Panc1 (cell line): ENCODE measurements at regions not wholly inside any gene's neighbourhood (a gene's known extent, or its start where the extent isn't known, plus 50 kb on each side); places are given as distances from the start of the nearest gene placed in this dataset.

ENCODE experiments used
- POLR2AphosphoS5 ChIP-seq: IDR thresholded peaks from 2 replicates; pipeline ENCODE4 v1.6.1; 2012; ENCODE audit warnings: mild to moderate bottlenecking, low read depth, low read length, moderate library complexity
- SIN3A ChIP-seq: IDR thresholded peaks from 2 replicates; pipeline ENCODE4 v1.6.1; 2012; ENCODE audit warnings: low read depth, mild to moderate bottlenecking, low read length, moderate library complexity, borderline replicate concordance; ENCODE audit not compliant: insufficient read depth
- TCF7L2 ChIP-seq: IDR thresholded peaks from 2 replicates; pipeline ENCODE4 v1.6.1; 2011; ENCODE audit warnings: mild to moderate bottlenecking, low read depth, low read length, inconsistent platforms
- TF ChIP-seq, protein P1 (sequence below): fragments of 450-650 bp; IDR thresholded peaks from 2 replicates; pipeline ENCODE4 v1.5.1; 2017; ENCODE audit warnings: mild to moderate bottlenecking
- TF ChIP-seq, protein P2 (sequence below), 2 experiments: IDR thresholded peaks; 2 replicates each; pipeline ENCODE4 v1.6.1; 2011 to 2012; ENCODE audit warnings: low read depth in 2 of 2, control low read depth in 1 of 2, low read length in 1 of 2, mild to moderate bottlenecking in 1 of 2, moderate library complexity in 1 of 2; ENCODE audit not compliant: insufficient read depth in 1 of 2

DNA sequence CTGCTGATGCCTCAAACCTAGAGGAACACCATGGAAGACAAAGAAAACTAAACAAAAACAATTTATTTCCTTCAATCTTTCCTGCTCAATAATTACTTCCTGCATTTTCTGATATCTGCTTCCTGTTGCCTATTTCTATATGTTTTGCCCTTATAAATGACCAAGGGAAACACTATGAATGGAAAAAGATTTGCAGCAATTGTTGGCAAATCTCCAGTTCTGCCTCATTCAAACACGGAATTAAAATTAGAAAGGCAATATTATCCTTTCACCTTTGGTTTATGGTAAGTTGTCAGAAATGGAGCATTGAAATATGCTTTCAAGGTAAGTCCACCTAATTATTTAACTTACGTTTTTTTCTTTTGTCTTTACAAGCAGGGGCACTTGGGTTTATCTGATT is 552.2 kb upstream of the ANKRD30A start:
- TF ChIP-seq, protein P1, sequence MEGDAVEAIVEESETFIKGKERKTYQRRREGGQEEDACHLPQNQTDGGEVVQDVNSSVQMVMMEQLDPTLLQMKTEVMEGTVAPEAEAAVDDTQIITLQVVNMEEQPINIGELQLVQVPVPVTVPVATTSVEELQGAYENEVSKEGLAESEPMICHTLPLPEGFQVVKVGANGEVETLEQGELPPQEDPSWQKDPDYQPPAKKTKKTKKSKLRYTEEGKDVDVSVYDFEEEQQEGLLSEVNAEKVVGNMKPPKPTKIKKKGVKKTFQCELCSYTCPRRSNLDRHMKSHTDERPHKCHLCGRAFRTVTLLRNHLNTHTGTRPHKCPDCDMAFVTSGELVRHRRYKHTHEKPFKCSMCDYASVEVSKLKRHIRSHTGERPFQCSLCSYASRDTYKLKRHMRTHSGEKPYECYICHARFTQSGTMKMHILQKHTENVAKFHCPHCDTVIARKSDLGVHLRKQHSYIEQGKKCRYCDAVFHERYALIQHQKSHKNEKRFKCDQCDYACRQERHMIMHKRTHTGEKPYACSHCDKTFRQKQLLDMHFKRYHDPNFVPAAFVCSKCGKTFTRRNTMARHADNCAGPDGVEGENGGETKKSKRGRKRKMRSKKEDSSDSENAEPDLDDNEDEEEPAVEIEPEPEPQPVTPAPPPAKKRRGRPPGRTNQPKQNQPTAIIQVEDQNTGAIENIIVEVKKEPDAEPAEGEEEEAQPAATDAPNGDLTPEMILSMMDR: no peak
- TF ChIP-seq POLR2AphosphoS5: no peak
- TF ChIP-seq, protein P2, sequence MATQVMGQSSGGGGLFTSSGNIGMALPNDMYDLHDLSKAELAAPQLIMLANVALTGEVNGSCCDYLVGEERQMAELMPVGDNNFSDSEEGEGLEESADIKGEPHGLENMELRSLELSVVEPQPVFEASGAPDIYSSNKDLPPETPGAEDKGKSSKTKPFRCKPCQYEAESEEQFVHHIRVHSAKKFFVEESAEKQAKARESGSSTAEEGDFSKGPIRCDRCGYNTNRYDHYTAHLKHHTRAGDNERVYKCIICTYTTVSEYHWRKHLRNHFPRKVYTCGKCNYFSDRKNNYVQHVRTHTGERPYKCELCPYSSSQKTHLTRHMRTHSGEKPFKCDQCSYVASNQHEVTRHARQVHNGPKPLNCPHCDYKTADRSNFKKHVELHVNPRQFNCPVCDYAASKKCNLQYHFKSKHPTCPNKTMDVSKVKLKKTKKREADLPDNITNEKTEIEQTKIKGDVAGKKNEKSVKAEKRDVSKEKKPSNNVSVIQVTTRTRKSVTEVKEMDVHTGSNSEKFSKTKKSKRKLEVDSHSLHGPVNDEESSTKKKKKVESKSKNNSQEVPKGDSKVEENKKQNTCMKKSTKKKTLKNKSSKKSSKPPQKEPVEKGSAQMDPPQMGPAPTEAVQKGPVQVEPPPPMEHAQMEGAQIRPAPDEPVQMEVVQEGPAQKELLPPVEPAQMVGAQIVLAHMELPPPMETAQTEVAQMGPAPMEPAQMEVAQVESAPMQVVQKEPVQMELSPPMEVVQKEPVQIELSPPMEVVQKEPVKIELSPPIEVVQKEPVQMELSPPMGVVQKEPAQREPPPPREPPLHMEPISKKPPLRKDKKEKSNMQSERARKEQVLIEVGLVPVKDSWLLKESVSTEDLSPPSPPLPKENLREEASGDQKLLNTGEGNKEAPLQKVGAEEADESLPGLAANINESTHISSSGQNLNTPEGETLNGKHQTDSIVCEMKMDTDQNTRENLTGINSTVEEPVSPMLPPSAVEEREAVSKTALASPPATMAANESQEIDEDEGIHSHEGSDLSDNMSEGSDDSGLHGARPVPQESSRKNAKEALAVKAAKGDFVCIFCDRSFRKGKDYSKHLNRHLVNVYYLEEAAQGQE (IDR thresholded peaks at IDR 0.05; ENCODE audit: insufficient read depth in 1 of 2, low read depth in 2 of 2, low read length in 1 of 2): no peak
- TF ChIP-seq SIN3A: no peak
- TF ChIP-seq TCF7L2: no peak
